HG02610 (cell line): ENCODE measurements at regions not wholly inside any gene's neighbourhood (a gene's known extent, or its start where the extent isn't known, plus 50 kb on each side); places are given as distances from the start of the nearest gene placed in this dataset.
A peak's percentile ranks its signal among the peaks of the same experiment; 100 is the strongest.
"Not testable (repeated sequence)": the region's sequence is repeated elsewhere in the genome, so short reads cannot be mapped to it uniquely, and the experiment has no call there.

Experiments used
- ATAC-seq: cut with Tn5 transposase; IDR thresholded peaks from one replicate; pipeline ENCODE4 v1.9.1; 2021; ENCODE audit warnings: mild to moderate bottlenecking, moderate library complexity; ENCODE audit not compliant: unreplicated experiment

- no peak for ATAC-seq
These were observed 378.8 kb upstream of the FAR2 start for GRCh38 chr12:28770322-28770721.

- no peak for ATAC-seq
These were observed 377.1 kb upstream of the FAR2 start for GRCh38 chr12:28771968-28772367.

GRCh38 chr12:28775556-28775955 is 373.5 kb upstream of the FAR2 start:
- ATAC-seq: no peak

- ATAC-seq: no peak
These were observed 372.9 kb upstream of the FAR2 start for GRCh38 chr12:28776220-28776619.

- no peak for ATAC-seq
These were observed 372.1 kb upstream of the FAR2 start for GRCh38 chr12:28776913-28777422.

GRCh38 chr12:28777603-28778365 is 371.3 kb upstream of the FAR2 start:
- no peak for ATAC-seq

GRCh38 chr12:28780096-28780495 is 369.0 kb upstream of the FAR2 start:
- ATAC-seq: no peak

GRCh38 chr12:28780960-28781359 is 368.1 kb upstream of the FAR2 start:
- ATAC-seq: no peak

- ATAC-seq: no peak
These were observed 367.1 kb upstream of the FAR2 start for GRCh38 chr12:28781671-28782652.

- ATAC-seq: no peak
These were observed 366.3 kb upstream of the FAR2 start for GRCh38 chr12:28782812-28783211.

GRCh38 chr12:28787151-28787550 is 361.9 kb upstream of the FAR2 start:
- ATAC-seq: no peak

GRCh38 chr12:28788256-28788655 is 360.8 kb upstream of the FAR2 start:
- ATAC-seq: not testable (repeated sequence)

- no peak for ATAC-seq
These were observed 355.4 kb upstream of the FAR2 start for GRCh38 chr12:28793581-28794151.

GRCh38 chr12:28794211-28794610 is 354.9 kb upstream of the FAR2 start:
- no peak for ATAC-seq

GRCh38 chr12:28794786-28795185 is 354.3 kb upstream of the FAR2 start:
- ATAC-seq: no peak

- ATAC-seq: no peak
These were observed 353.8 kb upstream of the FAR2 start for GRCh38 chr12:28795311-28795710.

GRCh38 chr12:28799348-28799747 is 349.7 kb upstream of the FAR2 start:
- no peak for ATAC-seq

- peak; percentile 50 for ATAC-seq
These were observed 348.9 kb upstream of the FAR2 start for GRCh38 chr12:28800129-28800528.

GRCh38 chr12:28802706-28803438 is 346.2 kb upstream of the FAR2 start:
- no peak for ATAC-seq

- ATAC-seq: no peak
These were observed 341.5 kb upstream of the FAR2 start for GRCh38 chr12:28807535-28807934.

GRCh38 chr12:28811457-28811856 is 337.6 kb upstream of the FAR2 start:
- no peak for ATAC-seq
